ENCODE measurements at regions not wholly inside any gene's neighbourhood (a gene's known extent, or its start where the extent isn't known, plus 50 kb on each side); places are given as distances from the start of the nearest gene placed in this dataset.

- H3K9ac ChIP-seq (ENCODE audit: insufficient read depth, low read length, poor library complexity, severe bottlenecking): no peak overlapping the region
- no peaks in the 10 kb centered on the region for H4K20me1 ChIP-seq (ENCODE audit: insufficient read depth, low read length)
- no peak overlapping the region for H3K4me3 Mint-ChIP-seq
- H3K27ac Mint-ChIP-seq: no peak overlapping the region
- no CpG with 5 or more reads among the region's 4 CpGs for WGBS (ENCODE audit: insufficient coverage)
- no peak overlapping the region for H3K4me3 ChIP-seq (replicated peaks in 1 of 3; ENCODE audit: low read depth in 2 of 3, low read length in 3 of 3)
- no peaks in the 10 kb centered on the region for H3K36me3 ChIP-seq (replicated peaks in 1 of 2; ENCODE audit: control insufficient read depth in 1 of 2, insufficient read depth in 2 of 2, low read length in 2 of 2)
- DNase-seq: no peak
- no peak overlapping the region for H3K27ac ChIP-seq (ENCODE audit: low read depth in 1 of 2, low read length in 2 of 2)
- H3K4me1 ChIP-seq (ENCODE audit: control insufficient read depth in 1 of 2, insufficient read depth in 2 of 2, low read length in 2 of 2): no peaks in the 10 kb centered on the region
- peaks cover 6 to 19% (median 13%) of the 10 kb centered on the region in 7 donors for H3K9me3 Mint-ChIP-seq
- no peak overlapping the region for H2AFZ ChIP-seq (ENCODE audit: insufficient read depth, low read depth, low read length, poor library complexity, severe bottlenecking)
- H3K27me3 Mint-ChIP-seq (ENCODE audit: low read depth in 3 of 3): no peaks in the 10 kb centered on the region
- no peaks in the 10 kb centered on the region for H3K36me3 Mint-ChIP-seq
- H3K4me2 ChIP-seq (replicated peaks; ENCODE audit: extremely low read depth, low read length, poor library complexity, severe bottlenecking): no peak overlapping the region
- H3K79me2 ChIP-seq (ENCODE audit: insufficient read depth, low read length): no peaks in the 10 kb centered on the region
- TF ChIP-seq CTCF (IDR thresholded peaks at IDR 0.05): no peak
- H3K27me3 ChIP-seq (ENCODE audit: control insufficient read depth in 2 of 2, insufficient read depth in 2 of 2, low read length in 2 of 2): no peaks in the 10 kb centered on the region
- intact Hi-C loops (cut with micrococcal nuclease): no loop called here
- H3K9me3 ChIP-seq (replicated peaks in 1 of 2; ENCODE audit: control insufficient read depth in 1 of 2, insufficient read depth in 1 of 2, low read length in 2 of 2): peaks cover 0 to 12% of the 10 kb centered on the region in 2 donors
- H3K4me1 Mint-ChIP-seq: no peaks in the 10 kb centered on the region
Measured at GRCh38 chr4:102163404-102164140, 181.7 kb downstream of the SLC39A8 start.

GRCh38 chr4:102157984-102158383, 187.3 kb downstream of the SLC39A8 start:
- Mint-ChIP-seq H3K27me3 (ENCODE audit: low read depth in 3 of 3) (peaks cover 0 to 2% (median 0%) of the 10 kb centered on the region in 3 donors), H3K4me3 (no peak overlapping the region), H3K9me3 (peaks cover 0 to 8% (median 0%) of the 10 kb centered on the region in 7 donors), H3K27ac (no peak overlapping the region), H3K4me1 (no peaks in the 10 kb centered on the region), H3K36me3 (no peaks in the 10 kb centered on the region)
- TF ChIP-seq CTCF (IDR thresholded peaks at IDR 0.05): no peak
- intact Hi-C loops (cut with micrococcal nuclease): no loop called here
- H3K79me2 ChIP-seq (ENCODE audit: insufficient read depth, low read length): no peaks in the 10 kb centered on the region
- H3K4me1 ChIP-seq (ENCODE audit: control insufficient read depth in 1 of 2, insufficient read depth in 2 of 2, low read length in 2 of 2): no peaks in the 10 kb centered on the region
- no peaks in the 10 kb centered on the region for H3K36me3 ChIP-seq (replicated peaks in 1 of 2; ENCODE audit: control insufficient read depth in 1 of 2, insufficient read depth in 2 of 2, low read length in 2 of 2)
- H3K27ac ChIP-seq (ENCODE audit: low read depth in 1 of 2, low read length in 2 of 2): no peak overlapping the region
- H3K4me2 ChIP-seq (replicated peaks; ENCODE audit: extremely low read depth, low read length, poor library complexity, severe bottlenecking): no peak overlapping the region
- H4K20me1 ChIP-seq (ENCODE audit: insufficient read depth, low read length): no peaks in the 10 kb centered on the region
- WGBS (ENCODE audit: insufficient coverage): 100% methylated on average over 5 of the region's 6 CpGs
- DNase-seq: no peak
- H3K9ac ChIP-seq (ENCODE audit: insufficient read depth, low read length, poor library complexity, severe bottlenecking): no peak overlapping the region
- no peak overlapping the region for H3K4me3 ChIP-seq (replicated peaks in 1 of 3; ENCODE audit: low read depth in 2 of 3, low read length in 3 of 3)
- no peaks in the 10 kb centered on the region for H3K27me3 ChIP-seq (ENCODE audit: control insufficient read depth in 2 of 2, insufficient read depth in 2 of 2, low read length in 2 of 2)
- H2AFZ ChIP-seq (ENCODE audit: insufficient read depth, low read depth, low read length, poor library complexity, severe bottlenecking): no peak overlapping the region
- H3K9me3 ChIP-seq (replicated peaks in 1 of 2; ENCODE audit: control insufficient read depth in 1 of 2, insufficient read depth in 1 of 2, low read length in 2 of 2): no peaks in the 10 kb centered on the region

All from CD14-positive monocyte (primary cell).